GM18909 (cell line): ENCODE measurements at regions not wholly inside any gene's neighbourhood (a gene's known extent, or its start where the extent isn't known, plus 50 kb on each side); places are given as distances from the start of the nearest gene placed in this dataset.

Source experiments
- ATAC-seq: cut with Tn5 transposase; IDR thresholded peaks from one replicate; pipeline ENCODE4 v1.9.1; 2021; ENCODE audit warnings: mild to moderate bottlenecking; ENCODE audit not compliant: unreplicated experiment, poor library complexity

DNA sequence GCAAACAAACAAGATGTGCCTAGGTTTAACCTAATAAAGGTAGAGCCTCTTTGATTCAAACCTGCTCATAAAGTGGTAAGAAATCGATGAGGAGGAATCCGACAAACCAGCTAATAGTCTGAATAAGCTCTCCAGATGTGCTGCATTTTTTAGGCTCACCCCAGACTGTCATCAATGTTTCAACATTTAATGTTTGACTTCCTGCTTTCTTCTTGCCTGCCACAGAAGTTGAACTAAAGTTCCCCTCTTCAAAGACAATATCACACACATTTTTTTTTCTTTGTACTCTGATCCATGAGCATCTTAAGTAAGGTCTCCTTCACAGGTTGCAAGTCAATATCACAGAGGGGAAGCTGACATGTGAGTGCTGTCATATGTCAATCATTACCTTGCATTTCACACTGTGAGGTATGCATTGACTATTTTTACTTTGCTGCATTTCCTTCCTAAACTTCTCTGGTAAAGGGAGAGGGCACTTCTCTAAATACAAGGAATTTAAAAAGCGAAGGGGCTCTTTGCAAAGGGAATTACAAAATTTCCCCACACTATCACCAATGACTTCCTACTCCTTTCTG, 172.3 kb upstream of the MCTP2 start:
- no peak for ATAC-seq

DNA sequence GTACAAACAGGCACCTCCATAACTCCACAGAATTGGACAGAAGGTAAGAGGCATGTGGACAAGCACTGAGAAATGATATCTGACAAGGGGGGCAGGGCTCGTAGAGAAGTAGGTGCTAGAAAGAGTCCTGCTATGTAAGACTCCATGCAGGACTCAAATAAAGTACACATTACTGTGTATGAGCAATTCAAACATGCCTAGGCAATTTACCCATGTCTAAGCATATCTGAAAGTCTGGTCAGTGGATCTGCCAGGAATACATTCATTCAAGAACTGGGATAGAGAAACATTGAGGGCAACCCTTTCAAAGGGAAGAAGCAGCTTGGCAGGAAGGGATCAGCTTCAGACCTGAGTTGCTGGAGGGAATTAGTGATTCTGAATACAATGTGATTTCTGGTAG, 174.1 kb upstream of the MCTP2 start:
- ATAC-seq, result no peak

- no peak for ATAC-seq
Measured at GRCh38 chr15:94056314-94056713, 175.0 kb upstream of the MCTP2 start.

- no peak for ATAC-seq
Measured at GRCh38 chr15:94053626-94054025, 177.7 kb upstream of the MCTP2 start.

DNA sequence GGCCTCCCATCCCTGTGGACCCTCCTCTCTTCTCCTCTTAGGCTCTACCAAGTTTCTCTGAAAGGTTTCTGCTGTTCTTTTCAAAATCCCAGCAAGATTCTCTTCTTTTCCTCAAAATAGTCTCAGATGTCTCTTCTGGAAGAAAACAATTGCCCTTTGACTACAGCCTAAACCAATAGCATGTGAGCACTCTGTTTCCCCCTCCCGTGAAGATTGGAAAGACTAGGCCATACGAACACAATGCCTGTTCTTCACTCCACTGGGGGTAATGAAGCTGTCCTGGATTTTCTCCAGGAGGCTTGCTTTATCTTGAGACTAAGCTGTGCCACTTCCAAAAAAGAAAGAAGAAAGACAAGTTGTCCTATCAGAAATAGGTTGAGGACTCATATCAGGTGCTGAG, 178.7 kb upstream of the MCTP2 start:
- ATAC-seq, result no peak

DNA sequence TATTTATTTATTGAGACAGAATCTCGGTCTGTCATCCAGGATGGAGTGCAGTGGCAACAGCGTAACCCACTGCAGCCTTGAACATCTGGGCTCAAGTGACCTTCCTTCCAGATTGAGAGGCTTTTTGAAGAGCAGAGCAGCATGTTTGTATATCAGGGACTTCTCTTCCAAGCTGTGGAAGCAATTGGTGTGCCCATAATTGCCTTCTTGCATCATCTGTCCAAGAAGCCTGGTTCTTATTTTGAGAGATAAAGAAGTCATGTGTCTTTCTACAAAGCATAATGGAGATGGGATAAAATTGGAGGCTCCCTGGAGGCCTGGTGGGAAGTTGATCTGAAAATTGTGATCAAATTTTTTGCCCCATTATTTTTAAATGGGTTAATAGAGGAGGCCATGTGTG, 183.8 kb upstream of the MCTP2 start:
- ATAC-seq, result no peak

DNA sequence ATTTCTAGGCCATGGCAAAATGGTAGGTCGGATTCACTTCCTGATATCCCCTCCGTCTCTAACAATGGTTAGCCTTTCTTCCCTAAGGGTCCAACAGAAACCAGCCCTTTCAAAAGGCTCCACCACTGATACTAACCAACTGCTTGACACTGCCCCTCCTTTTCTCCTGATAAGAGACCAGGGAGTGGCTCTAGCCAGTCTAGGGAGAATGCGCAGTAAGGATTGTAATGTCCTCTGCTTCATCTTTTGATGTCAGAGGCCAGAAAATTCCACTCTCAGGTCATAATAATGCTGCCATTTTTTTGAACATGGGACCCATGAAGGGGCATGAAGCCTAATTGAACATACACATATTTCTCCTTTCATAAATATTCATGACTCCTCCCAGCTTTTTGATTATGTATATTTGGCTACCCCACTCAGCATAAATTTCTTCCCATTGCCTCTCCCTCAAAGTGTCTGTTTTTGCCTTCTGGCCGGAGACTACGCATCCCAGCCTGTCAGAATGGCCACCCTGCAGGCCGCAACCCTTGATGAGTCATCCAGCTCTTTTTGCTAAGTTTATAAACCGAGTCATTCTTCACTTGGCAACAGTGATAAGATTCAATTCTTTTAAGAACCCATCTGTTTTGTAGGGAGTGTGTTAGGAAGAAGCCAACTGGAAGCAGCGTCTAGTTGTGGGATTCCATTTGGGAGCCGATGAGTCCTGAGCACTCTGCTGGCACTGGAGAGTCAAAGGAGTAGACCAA, 189.0 kb upstream of the MCTP2 start:
- ATAC-seq, result no peak

- no peak for ATAC-seq
Measured at GRCh38 chr15:94041746-94042145, 189.6 kb upstream of the MCTP2 start.

- no peak for ATAC-seq
Measured at GRCh38 chr15:94040541-94041248, 190.7 kb upstream of the MCTP2 start.

DNA sequence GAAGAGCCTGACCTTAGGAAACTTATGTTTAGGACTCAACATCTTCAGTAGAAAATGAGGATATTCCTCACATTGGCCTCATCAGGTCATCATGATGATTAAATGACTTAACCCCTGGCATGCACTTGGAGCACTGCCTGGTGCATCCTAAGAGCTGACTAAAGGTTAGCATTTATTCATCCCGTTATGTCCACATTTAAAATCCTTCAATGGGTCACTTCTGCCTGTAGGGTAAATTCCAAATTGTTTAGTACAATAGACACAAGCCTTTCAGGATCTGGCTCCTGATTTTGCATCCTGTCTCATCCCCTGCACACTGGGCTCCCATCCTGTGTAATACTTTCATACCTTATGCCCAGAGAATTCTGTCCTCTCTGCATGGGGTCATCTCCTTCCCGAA, 195.2 kb upstream of the MCTP2 start:
- ATAC-seq, result no peak

DNA sequence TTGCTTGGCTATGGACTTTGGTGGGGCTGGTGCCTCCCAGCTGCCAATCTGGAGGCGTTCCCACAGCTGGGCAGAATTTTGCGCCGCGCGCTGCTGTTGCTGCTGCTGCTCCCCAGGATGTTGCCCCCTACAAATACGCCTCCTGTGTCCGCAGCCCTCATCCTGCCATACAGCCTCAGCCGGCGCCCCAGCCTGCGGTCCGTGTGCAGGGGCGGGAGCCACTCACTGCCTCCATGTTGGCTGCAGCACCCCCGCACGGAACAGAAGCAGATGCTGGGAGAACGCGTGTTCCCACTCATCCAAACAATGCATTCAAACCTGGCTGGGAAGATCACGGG, 197.7 kb upstream of the MCTP2 start:
- ATAC-seq, result no peak

DNA sequence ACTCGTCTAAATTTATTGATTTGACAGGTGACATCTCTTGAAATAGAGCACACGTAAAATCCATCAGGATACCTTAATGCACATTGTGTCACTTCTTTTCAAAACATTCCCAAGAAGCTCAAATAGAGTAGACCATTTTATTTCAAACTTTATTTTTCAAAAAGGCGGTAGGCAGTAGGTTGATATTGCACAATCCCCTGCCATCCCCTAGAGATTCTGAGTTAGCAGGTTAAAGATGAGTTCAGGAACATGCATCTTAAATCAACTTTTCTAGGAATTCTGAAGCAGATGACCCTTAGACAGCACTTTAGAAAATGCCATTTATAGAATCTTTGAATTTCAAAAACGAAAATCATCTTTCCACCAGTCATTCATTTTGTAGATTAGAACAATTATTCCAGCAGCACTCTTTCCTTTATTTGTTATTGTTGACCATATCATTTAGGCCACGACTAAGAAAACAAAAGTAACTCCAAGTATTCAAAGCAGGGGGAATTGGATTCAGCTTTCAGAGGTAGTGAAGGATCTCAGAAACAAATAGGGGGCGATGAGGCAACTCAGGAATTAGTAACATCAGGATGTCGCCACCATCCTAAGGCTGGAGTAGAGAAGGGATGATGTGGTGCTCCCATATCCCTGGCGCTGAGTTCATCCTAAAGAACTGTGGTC, 198.2 kb upstream of the MCTP2 start:
- ATAC-seq, result no peak

- ATAC-seq, result no peak
Measured at GRCh38 chr15:94032571-94032970, 198.8 kb upstream of the MCTP2 start.

GRCh38 chr15:94031072-94031471, 200.3 kb upstream of the MCTP2 start:
- ATAC-seq, result no peak

DNA sequence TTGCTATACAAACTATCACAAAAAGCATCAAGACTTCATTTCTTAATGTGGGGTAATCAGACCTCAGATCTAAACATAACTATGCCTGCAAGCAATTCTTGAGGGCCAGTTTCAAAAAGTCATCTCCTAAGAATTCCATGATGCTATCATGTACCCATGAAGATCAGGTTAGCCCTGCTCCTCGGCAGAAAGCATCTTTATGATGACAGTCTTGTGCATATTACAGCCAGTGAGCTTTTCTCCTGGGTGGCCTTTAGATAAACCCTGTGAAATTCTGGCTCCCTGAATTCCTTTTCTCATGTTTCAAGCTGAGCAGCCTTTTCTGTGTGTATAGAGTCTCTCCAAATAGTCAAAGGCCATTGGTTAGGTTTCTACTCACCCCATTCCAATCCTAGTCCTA, 201.9 kb upstream of the MCTP2 start:
- ATAC-seq, result no peak

- no peak for ATAC-seq
Measured at GRCh38 chr15:94028809-94029208, 202.6 kb upstream of the MCTP2 start.

DNA sequence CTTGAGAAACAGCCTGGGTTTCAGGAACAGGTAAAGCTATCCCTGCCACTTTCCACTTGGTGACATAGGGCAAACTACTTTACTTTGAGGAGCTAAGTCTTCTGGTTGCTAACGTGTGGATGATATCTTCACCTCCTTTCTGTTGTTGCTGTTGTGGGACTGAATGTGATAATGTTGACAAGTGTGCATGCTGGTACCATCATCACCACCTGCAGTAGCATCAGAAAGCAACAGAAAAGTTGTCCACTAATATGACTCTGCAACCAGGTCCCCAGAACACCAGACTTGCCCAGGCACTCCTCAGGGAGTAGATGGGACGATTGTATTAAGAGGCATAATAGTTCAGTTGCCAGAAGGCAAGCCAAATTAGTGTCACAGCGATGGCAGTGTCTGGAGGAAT, 203.2 kb upstream of the MCTP2 start:
- ATAC-seq, result no peak

DNA sequence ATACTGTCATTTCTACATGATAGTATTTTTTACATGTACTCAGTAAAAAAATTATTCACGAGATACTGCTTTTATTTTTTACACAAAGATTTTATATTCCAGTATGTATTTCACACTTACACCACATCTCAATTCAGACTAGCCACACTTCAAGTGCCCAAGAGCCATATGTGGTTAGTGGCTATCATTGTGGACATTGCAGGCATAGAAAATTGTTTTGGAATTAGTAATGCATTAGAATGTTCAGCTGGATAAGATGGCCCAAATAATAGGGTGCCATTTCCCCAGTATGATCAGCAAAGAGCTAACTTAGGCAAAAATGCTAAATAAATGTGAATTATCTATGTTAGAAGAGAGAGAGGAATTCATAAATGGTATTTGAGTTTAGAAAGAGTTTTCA, 203.8 kb upstream of the MCTP2 start:
- ATAC-seq, result no peak

- ATAC-seq, result no peak
Measured at GRCh38 chr15:94026458-94027304, 204.7 kb upstream of the MCTP2 start.

DNA sequence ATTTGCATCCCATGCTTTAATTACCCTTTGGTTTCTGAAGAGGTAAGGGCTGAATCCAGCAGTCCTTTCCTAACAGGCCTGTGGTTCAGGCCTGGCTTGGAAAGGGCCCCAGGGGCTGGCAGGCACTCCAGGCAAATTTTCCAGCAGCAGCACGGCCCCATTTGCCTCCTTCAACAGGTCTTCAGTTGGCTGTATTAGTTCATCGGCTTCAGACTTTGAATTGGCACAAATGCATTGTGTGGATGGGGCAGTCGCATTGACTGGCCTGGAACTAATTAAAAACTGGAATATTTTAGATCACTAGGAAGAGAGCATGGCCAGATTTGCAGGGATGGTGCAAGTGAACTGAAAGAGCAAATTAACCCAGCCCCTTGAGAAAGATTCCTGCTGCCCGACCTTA, 207.8 kb upstream of the MCTP2 start:
- no peak for ATAC-seq
